H9 (cell line): ENCODE measurements at regions not wholly inside any gene's neighbourhood (a gene's known extent, or its start where the extent isn't known, plus 50 kb on each side); places are given as distances from the start of the nearest gene placed in this dataset.

Experiments
- DNase-seq: peaks from one replicate; pipeline ENCODE4 v3.0.0-alpha.2; 2017
- H2AFZ ChIP-seq: one replicate; pipeline ENCODE4 v1.6.1; 2013; ENCODE audit warnings: mild to moderate bottlenecking, low read length, control low read depth, moderate library complexity
- H2AK5ac ChIP-seq: 2 replicates; pipeline ENCODE4 v1.6.1; 2013; ENCODE audit warnings: low read length, control low read depth, mixed read lengths; ENCODE audit not compliant: insufficient read length
- H2BK120ac ChIP-seq: one replicate; pipeline ENCODE4 v1.6.1; 2013; ENCODE audit warnings: low read depth, mild to moderate bottlenecking, low read length, control low read depth, inconsistent platforms; ENCODE audit not compliant: poor library complexity, severe bottlenecking
- H2BK12ac ChIP-seq: 2 replicates; pipeline ENCODE4 v1.6.1; 2013; ENCODE audit warnings: low read length, control low read depth, mixed read lengths, low read depth; ENCODE audit not compliant: insufficient read length
- H2BK15ac ChIP-seq: 2 replicates; pipeline ENCODE4 v1.6.1; 2013; ENCODE audit warnings: low read depth, low read length, control low read depth
- H2BK20ac ChIP-seq: one replicate; pipeline ENCODE4 v1.6.1; 2013; ENCODE audit warnings: low read depth, mild to moderate bottlenecking, low read length, control low read depth, inconsistent platforms; ENCODE audit not compliant: poor library complexity, severe bottlenecking
- H2BK5ac ChIP-seq: 2 replicates; pipeline ENCODE4 v1.6.1; 2013; ENCODE audit warnings: low read length, control low read depth, mixed read lengths; ENCODE audit not compliant: insufficient read length
- H3K14ac ChIP-seq: 2 replicates; pipeline ENCODE4 v1.6.1; 2013; ENCODE audit warnings: low read length, control low read depth; ENCODE audit not compliant: insufficient read depth
- H3K18ac ChIP-seq: 2 replicates; pipeline ENCODE4 v1.6.1; 2013; ENCODE audit warnings: low read depth, mild to moderate bottlenecking, mixed read lengths, low read length, control low read depth; ENCODE audit not compliant: insufficient read length
- H3K23ac ChIP-seq: 2 replicates; pipeline ENCODE4 v1.6.1; 2013; ENCODE audit warnings: low read length, control low read depth, mixed read lengths, low read depth; ENCODE audit not compliant: insufficient read length
- H3K23me2 ChIP-seq: 2 replicates; pipeline ENCODE4 v1.6.1; 2013; ENCODE audit warnings: low read depth, mild to moderate bottlenecking, mixed read lengths, low read length, control low read depth; ENCODE audit not compliant: insufficient read length, poor library complexity, severe bottlenecking
- H3K27ac ChIP-seq: 2 replicates; pipeline ENCODE4 v1.5.1; 2013; ENCODE audit warnings: low read length, control low read depth, mixed read lengths, low read depth; ENCODE audit not compliant: insufficient read length
- H3K27me3 ChIP-seq: 2 replicates; pipeline ENCODE4 v1.6.1; 2013; ENCODE audit warnings: low read length, control low read depth, inconsistent platforms; ENCODE audit not compliant: insufficient read depth
- H3K4ac ChIP-seq: 2 replicates; pipeline ENCODE4 v1.6.1; 2013; ENCODE audit warnings: low read depth, mild to moderate bottlenecking, control low read depth, inconsistent platforms, low read length, moderate library complexity
- H3K4me1 ChIP-seq: 2 replicates; pipeline ENCODE4 v1.6.1; 2013; ENCODE audit warnings: low read length, control low read depth, inconsistent platforms; ENCODE audit not compliant: insufficient read depth
- H3K4me2 ChIP-seq: 2 replicates; pipeline ENCODE4 v1.6.1; 2013; ENCODE audit warnings: low read length, control low read depth, mixed read lengths; ENCODE audit not compliant: insufficient read length, insufficient read depth
- H3K56ac ChIP-seq: 2 replicates; pipeline ENCODE4 v1.6.1; 2013; ENCODE audit warnings: low read depth, mild to moderate bottlenecking, mixed read lengths, low read length, control low read depth; ENCODE audit not compliant: insufficient read length
- H3K79me1 ChIP-seq: 2 replicates; pipeline ENCODE4 v1.6.1; 2013; ENCODE audit warnings: low read depth, mild to moderate bottlenecking, moderate library complexity, low read length, control low read depth, inconsistent platforms; ENCODE audit not compliant: insufficient read depth, poor library complexity, severe bottlenecking
- H3K79me2 ChIP-seq: 2 replicates; pipeline ENCODE4 v1.6.1; 2013; ENCODE audit warnings: low read length, control low read depth, inconsistent platforms; ENCODE audit not compliant: insufficient read depth
- H3K9ac ChIP-seq: 2 replicates; pipeline ENCODE4 v1.6.1; 2013; ENCODE audit warnings: low read length, control low read depth, mixed read lengths; ENCODE audit not compliant: insufficient read length; ENCODE audit errors: extremely low read depth
- H3K9me3 ChIP-seq: one replicate; pipeline ENCODE4 v1.6.1; 2013; ENCODE audit warnings: low read depth, low read length, inconsistent platforms; ENCODE audit not compliant: control insufficient read depth
- H3T11ph ChIP-seq: one replicate; pipeline ENCODE4 v1.6.1; 2013; ENCODE audit warnings: mild to moderate bottlenecking, low read length, control low read depth, inconsistent platforms
- H4K20me1 ChIP-seq: one replicate; pipeline ENCODE4 v1.6.1; 2013; ENCODE audit not compliant: control insufficient read depth, insufficient read length, insufficient read depth
- H4K5ac ChIP-seq: 2 replicates; pipeline ENCODE4 v1.6.1; 2013; ENCODE audit warnings: low read depth, mild to moderate bottlenecking, mixed read lengths, low read length, control low read depth; ENCODE audit not compliant: insufficient read length
- H4K8ac ChIP-seq: replicated peaks from 2 replicates; pipeline ENCODE4 v1.6.1; 2013; ENCODE audit warnings: low read length, control low read depth, mixed read lengths, low read depth; ENCODE audit not compliant: insufficient read length
- H4K91ac ChIP-seq: 2 replicates; pipeline ENCODE4 v1.6.1; 2013; ENCODE audit warnings: low read depth, mild to moderate bottlenecking, moderate library complexity, mixed read lengths, low read length, control low read depth; ENCODE audit not compliant: insufficient read length
- H3K27ac Mint-ChIP-seq, 3 experiments: 2 replicates in 2 of 3; 3 replicates in 1 of 3; pipeline ENCODE4 v1.8.0; 2020 to 2021; ENCODE audit warnings: mixed read lengths in 3 of 3, mild to moderate bottlenecking in 1 of 3, moderate library complexity in 1 of 3
- H3K27me3 Mint-ChIP-seq: 2 replicates; pipeline ENCODE4 v1.8.0; 2021; ENCODE audit warnings: low read depth, mild to moderate bottlenecking, moderate library complexity, mixed read lengths
- H3K36me3 Mint-ChIP-seq, 3 experiments: 2 replicates in 2 of 3; 3 replicates in 1 of 3; pipeline ENCODE4 v1.8.0; 2020 to 2021; ENCODE audit warnings: low read depth in 3 of 3, mixed read lengths in 3 of 3; ENCODE audit not compliant: insufficient read depth in 1 of 3
- H3K4me1 Mint-ChIP-seq, 2 experiments: 2 replicates each; pipeline ENCODE4 v1.8.0; 2020; ENCODE audit warnings: mixed read lengths in 2 of 2
- H3K4me3 Mint-ChIP-seq, 2 experiments: 2 replicates in 1 of 2; 3 replicates in 1 of 2; pipeline ENCODE4 v1.8.0; 2020 to 2021; ENCODE audit warnings: mild to moderate bottlenecking in 2 of 2, mixed read lengths in 2 of 2, moderate library complexity in 1 of 2
- H3K9me3 Mint-ChIP-seq, 2 experiments: 2 replicates in 1 of 2; 3 replicates in 1 of 2; pipeline ENCODE4 v1.8.0; 2020; ENCODE audit warnings: mild to moderate bottlenecking in 2 of 2, mixed read lengths in 2 of 2, moderate library complexity in 1 of 2
- CTCF ChIP-seq: fragments of 200-600 bp; sonication (generic); conservative IDR thresholded peaks from 3 replicates; pipeline ENCODE4 v1.8.0; 2021; ENCODE audit warnings: antibody characterized with exemption, mild to moderate bottlenecking
- WGBS: extraction: QIAGEN DNeasy Blood & Tissue Kit; methylation state at CpG from one replicate; pipeline ENCODE4 v1.1.7; 2013; ENCODE audit warnings: missing lambda C conversion rate, low lambda C conversion rate, mixed read lengths; ENCODE audit not compliant: insufficient read length; ENCODE audit errors: extremely low coverage; 5-methylcytosine and 5-hydroxymethylcytosine counted together

- H4K5ac ChIP-seq, result no peak overlapping the region
- no peak overlapping the region for H3K56ac ChIP-seq
- Mint-ChIP-seq H3K4me3 (no peak overlapping the region), H3K9me3 (peaks cover 14 to 19% of the 10 kb centered on the region in 2 experiments), H3K36me3 (peaks cover 7 to 14% (median 11%) of the 10 kb centered on the region in 3 experiments), H3K4me1 (peaks cover 4 to 6% of the 10 kb centered on the region in 2 experiments; a peak in 2 of 4 replicates), H3K27ac (no peak overlapping the region), H3K27me3 (peaks cover 5% of the 10 kb centered on the region; the same call in 1 of the 2 replicates)
- DNase-seq, result no peak
- no peaks in the 10 kb centered on the region for H3K23me2 ChIP-seq
- H3K14ac ChIP-seq, result no peak overlapping the region
- no peak overlapping the region for H2BK120ac ChIP-seq
- H4K20me1 ChIP-seq, result no peaks in the 10 kb centered on the region
- no peak overlapping the region for H2AK5ac ChIP-seq
- H2AFZ ChIP-seq, result no peak overlapping the region
- H3K9me3 ChIP-seq, result no peaks in the 10 kb centered on the region
- TF ChIP-seq CTCF, result no peak
- no peak overlapping the region for H3K27ac ChIP-seq
- no CpG with 5 or more reads among the region's 3 CpGs for WGBS
- no peak overlapping the region for H2BK20ac ChIP-seq
- H2BK12ac ChIP-seq, result no peak overlapping the region
- no peaks in the 10 kb centered on the region for H3K4me1 ChIP-seq
- no peak overlapping the region for H3K23ac ChIP-seq
- no peak overlapping the region for H4K91ac ChIP-seq
- no peaks in the 10 kb centered on the region for H3K79me1 ChIP-seq
- no peaks in the 10 kb centered on the region for H3K79me2 ChIP-seq
- H3K9ac ChIP-seq, result no peak overlapping the region
- no peak overlapping the region for H3K4me2 ChIP-seq
- no peak overlapping the region for H4K8ac ChIP-seq
- no peak overlapping the region for H2BK15ac ChIP-seq
- H3K18ac ChIP-seq, result no peak overlapping the region
- H3T11ph ChIP-seq, result no peak overlapping the region
- H3K4ac ChIP-seq, result no peak overlapping the region
- H3K27me3 ChIP-seq, result no peaks in the 10 kb centered on the region
- no peak overlapping the region for H2BK5ac ChIP-seq
Observed at GRCh38 chr6:160921095-160921494, 70.5 kb upstream of the MAP3K4 start.
